ENCODE measurements at regions not wholly inside any gene's neighbourhood (a gene's known extent, or its start where the extent isn't known, plus 50 kb on each side); places are given as distances from the start of the nearest gene placed in this dataset.
A peak's percentile ranks its signal among the peaks of the same experiment; 100 is the strongest.

GRCh38 chr3:150348500-150348899, 59.6 kb upstream of the TSC22D2 start:
- intact Hi-C loops (cut with micrococcal nuclease) = no loop called here

GRCh38 chr3:150346981-150347863, 60.9 kb upstream of the TSC22D2 start:
- intact Hi-C loops (cut with micrococcal nuclease) = no loop called here
- Histone ChIP-seq H3K79me2 (ENCODE audit: insufficient read depth, low read length) (no peaks in the 10 kb centered on the region), H3K9me3 (replicated peaks in 1 of 2; ENCODE audit: control insufficient read depth in 1 of 2, insufficient read depth in 1 of 2, low read length in 2 of 2) (no peaks in the 10 kb centered on the region), H3K9ac (ENCODE audit: insufficient read depth, low read length, poor library complexity, severe bottlenecking) (no peak overlapping the region), H3K4me1 (ENCODE audit: control insufficient read depth in 1 of 2, insufficient read depth in 2 of 2, low read length in 2 of 2) (peaks cover 9 to 13% of the 10 kb centered on the region in 2 donors), H4K20me1 (ENCODE audit: insufficient read depth, low read length) (no peaks in the 10 kb centered on the region), H2AFZ (ENCODE audit: insufficient read depth, low read depth, low read length, poor library complexity, severe bottlenecking) (no peak overlapping the region), H3K36me3 (replicated peaks in 1 of 2; ENCODE audit: control insufficient read depth in 1 of 2, insufficient read depth in 2 of 2, low read length in 2 of 2) (no peaks in the 10 kb centered on the region), H3K4me3 (replicated peaks in 1 of 3; ENCODE audit: low read depth in 2 of 3, low read length in 3 of 3) (no peak overlapping the region), H3K27me3 (ENCODE audit: control insufficient read depth in 2 of 2, insufficient read depth in 2 of 2, low read length in 2 of 2) (no peaks in the 10 kb centered on the region), H3K4me2 (replicated peaks; ENCODE audit: extremely low read depth, low read length, poor library complexity, severe bottlenecking) (no peak overlapping the region), H3K27ac (ENCODE audit: low read depth in 1 of 2, low read length in 2 of 2) (no peak overlapping the region)
- TF ChIP-seq CTCF (IDR thresholded peaks at IDR 0.05) = no peak
- Mint-ChIP-seq H3K9me3 (no peaks in the 10 kb centered on the region), H3K27me3 (ENCODE audit: low read depth in 3 of 3) (no peaks in the 10 kb centered on the region), H3K4me3 (no peak overlapping the region), H3K27ac (no peak overlapping the region), H3K4me1 (peaks cover 16% of the 10 kb centered on the region), H3K36me3 (no peaks in the 10 kb centered on the region)
- no peak for DNase-seq
- WGBS (ENCODE audit: insufficient coverage) = 91% methylated on average over 6 of the region's 10 CpGs

More at GRCh38 chr3:150348500-150348899, 59.6 kb upstream of the TSC22D2 start:
- DNase-seq = peak; percentile 12 to 65 (median 37)
- H3K4me1 Mint-ChIP-seq = peaks cover 6% of the 10 kb centered on the region
- H3K36me3 Mint-ChIP-seq = no peaks in the 10 kb centered on the region
- H3K4me3 ChIP-seq (replicated peaks in 1 of 3; ENCODE audit: low read depth in 2 of 3, low read length in 3 of 3) = no peak overlapping the region
- no peaks in the 10 kb centered on the region for H3K27me3 Mint-ChIP-seq (ENCODE audit: low read depth in 3 of 3)
- TF ChIP-seq CTCF (IDR thresholded peaks at IDR 0.05) = no peak
- peaks cover 1 to 5% of the 10 kb centered on the region in 2 donors for H3K4me1 ChIP-seq (ENCODE audit: control insufficient read depth in 1 of 2, insufficient read depth in 2 of 2, low read length in 2 of 2)
- no peaks in the 10 kb centered on the region for H3K9me3 Mint-ChIP-seq
- H3K79me2 ChIP-seq (ENCODE audit: insufficient read depth, low read length) = no peaks in the 10 kb centered on the region
- no peak overlapping the region for H3K4me3 Mint-ChIP-seq
- no peak overlapping the region for H3K27ac ChIP-seq (ENCODE audit: low read depth in 1 of 2, low read length in 2 of 2)
- H3K27me3 ChIP-seq (ENCODE audit: control insufficient read depth in 2 of 2, insufficient read depth in 2 of 2, low read length in 2 of 2) = no peaks in the 10 kb centered on the region
- 31% methylated on average over 4 of the region's 6 CpGs for whole genome bisulfite sequencing (ENCODE audit: insufficient coverage)
- H3K4me2 ChIP-seq (replicated peaks; ENCODE audit: extremely low read depth, low read length, poor library complexity, severe bottlenecking) = no peak overlapping the region
- no peak overlapping the region for H3K9ac ChIP-seq (ENCODE audit: insufficient read depth, low read length, poor library complexity, severe bottlenecking)
- H3K36me3 ChIP-seq (replicated peaks in 1 of 2; ENCODE audit: control insufficient read depth in 1 of 2, insufficient read depth in 2 of 2, low read length in 2 of 2) = no peaks in the 10 kb centered on the region
- no peak overlapping the region for H2AFZ ChIP-seq (ENCODE audit: insufficient read depth, low read depth, low read length, poor library complexity, severe bottlenecking)
- H3K9me3 ChIP-seq (replicated peaks in 1 of 2; ENCODE audit: control insufficient read depth in 1 of 2, insufficient read depth in 1 of 2, low read length in 2 of 2) = no peaks in the 10 kb centered on the region
- H4K20me1 ChIP-seq (ENCODE audit: insufficient read depth, low read length) = no peaks in the 10 kb centered on the region
- H3K27ac Mint-ChIP-seq = no peak overlapping the region

All from CD14-positive monocyte (primary cell).